ENCODE measurements at regions not wholly inside any gene's neighbourhood (a gene's known extent, or its start where the extent isn't known, plus 50 kb on each side); places are given as distances from the start of the nearest gene placed in this dataset.
A peak's percentile ranks its signal among the peaks of the same experiment; 100 is the strongest.

GRCh38 chr2:119065146-119065545 is 93.4 kb downstream of the C1QL2 start:
- in situ Hi-C loops (cut with MboI; ENCODE audit: low sequenced_read_pairs), result no loop called here
- no peaks in the 10 kb centered on the region for H3K4me1 ChIP-seq

GRCh38 chr2:119064567-119064966 is 94.0 kb downstream of the C1QL2 start:
- no peak for DNase-seq (ENCODE audit: low spot score in 2 of 2)
- Histone ChIP-seq H3K36me3 (replicated peaks) (no peaks in the 10 kb centered on the region), H3K4me1 (no peaks in the 10 kb centered on the region), H3K9me3 (no peaks in the 10 kb centered on the region), H3K27me3 (ENCODE audit: low read depth) (no peaks in the 10 kb centered on the region), H3K4me3 (no peak overlapping the region)
- in situ Hi-C loops (cut with MboI; ENCODE audit: low sequenced_read_pairs), result no loop called here

More at GRCh38 chr2:119065146-119065545, 93.4 kb downstream of the C1QL2 start:
- H3K27me3 ChIP-seq (ENCODE audit: low read depth), result no peaks in the 10 kb centered on the region
- DNase-seq (ENCODE audit: low spot score in 2 of 2), result no peak
- no peaks in the 10 kb centered on the region for H3K36me3 ChIP-seq (replicated peaks)
- H3K9me3 ChIP-seq, result no peaks in the 10 kb centered on the region
- no peak overlapping the region for H3K4me3 ChIP-seq

- Histone ChIP-seq H3K4me1 (no peaks in the 10 kb centered on the region), H3K36me3 (replicated peaks) (no peaks in the 10 kb centered on the region), H3K9me3 (no peaks in the 10 kb centered on the region), H3K27me3 (ENCODE audit: low read depth) (no peaks in the 10 kb centered on the region), H3K4me3 (no peak overlapping the region)
- DNase-seq (ENCODE audit: low spot score in 2 of 2), result no peak
- in situ Hi-C loops (cut with MboI; ENCODE audit: low sequenced_read_pairs), result no loop called here
Measured at GRCh38 chr2:119063177-119063576, 95.4 kb downstream of the C1QL2 start.

GRCh38 chr2:119062652-119063051 is 95.9 kb downstream of the C1QL2 start:
- Histone ChIP-seq H3K27me3 (ENCODE audit: low read depth) (no peaks in the 10 kb centered on the region), H3K36me3 (replicated peaks) (no peaks in the 10 kb centered on the region), H3K4me1 (no peaks in the 10 kb centered on the region), H3K4me3 (no peak overlapping the region), H3K9me3 (no peaks in the 10 kb centered on the region)
- no peak for DNase-seq (ENCODE audit: low spot score in 2 of 2)
- in situ Hi-C loops (cut with MboI; ENCODE audit: low sequenced_read_pairs), result no loop called here

- no peak for DNase-seq (ENCODE audit: low spot score in 2 of 2)
- no peaks in the 10 kb centered on the region for H3K9me3 ChIP-seq
- H3K4me3 ChIP-seq, result no peak overlapping the region
- H3K4me1 ChIP-seq, result no peaks in the 10 kb centered on the region
- in situ Hi-C loops (cut with MboI; ENCODE audit: low sequenced_read_pairs), result no loop called here
- no peaks in the 10 kb centered on the region for H3K27me3 ChIP-seq (ENCODE audit: low read depth)
- H3K36me3 ChIP-seq (replicated peaks), result no peaks in the 10 kb centered on the region
Measured at GRCh38 chr2:119062179-119062578, 96.4 kb downstream of the C1QL2 start.

GRCh38 chr2:119059940-119060339 is 98.6 kb downstream of the C1QL2 start:
- Histone ChIP-seq H3K4me1 (no peaks in the 10 kb centered on the region), H3K9me3 (no peaks in the 10 kb centered on the region), H3K4me3 (no peak overlapping the region), H3K36me3 (replicated peaks) (no peaks in the 10 kb centered on the region), H3K27me3 (ENCODE audit: low read depth) (no peaks in the 10 kb centered on the region)
- in situ Hi-C loops (cut with MboI; ENCODE audit: low sequenced_read_pairs), result no loop called here
- no peak for DNase-seq (ENCODE audit: low spot score in 2 of 2)

GRCh38 chr2:119059287-119059686 is 99.3 kb downstream of the C1QL2 start:
- H3K4me1 ChIP-seq, result no peaks in the 10 kb centered on the region
- no peaks in the 10 kb centered on the region for H3K27me3 ChIP-seq (ENCODE audit: low read depth)
- DNase-seq (ENCODE audit: low spot score in 2 of 2), result no peak
- no peaks in the 10 kb centered on the region for H3K36me3 ChIP-seq (replicated peaks)
- no peak overlapping the region for H3K4me3 ChIP-seq
- no peaks in the 10 kb centered on the region for H3K9me3 ChIP-seq
- in situ Hi-C loops (cut with MboI; ENCODE audit: low sequenced_read_pairs), result no loop called here

- no peaks in the 10 kb centered on the region for H3K36me3 ChIP-seq (replicated peaks)
- no peaks in the 10 kb centered on the region for H3K4me1 ChIP-seq
- no peaks in the 10 kb centered on the region for H3K27me3 ChIP-seq (ENCODE audit: low read depth)
- no peak for DNase-seq (ENCODE audit: low spot score in 2 of 2)
- in situ Hi-C loops (cut with MboI; ENCODE audit: low sequenced_read_pairs), result no loop called here
- no peak overlapping the region for H3K4me3 ChIP-seq
- H3K9me3 ChIP-seq, result no peaks in the 10 kb centered on the region
Measured at GRCh38 chr2:119053700-119054436, 104.7 kb downstream of the C1QL2 start.

GRCh38 chr2:119051263-119051662 is 107.3 kb downstream of the C1QL2 start:
- H3K4me1 ChIP-seq, result no peaks in the 10 kb centered on the region
- no peaks in the 10 kb centered on the region for H3K36me3 ChIP-seq (replicated peaks)
- no peak overlapping the region for H3K4me3 ChIP-seq
- in situ Hi-C loops (cut with MboI; ENCODE audit: low sequenced_read_pairs), result no loop called here
- no peaks in the 10 kb centered on the region; the same call in 1 of the 2 replicates for H3K27me3 ChIP-seq (ENCODE audit: low read depth)
- no peaks in the 10 kb centered on the region for H3K9me3 ChIP-seq
- DNase-seq (ENCODE audit: low spot score in 2 of 2), result no peak

GRCh38 chr2:119049968-119050704 is 108.1 kb downstream of the MARCO start:
- Histone ChIP-seq H3K27me3 (ENCODE audit: low read depth) (no peaks in the 10 kb centered on the region; the same call in 1 of the 2 replicates), H3K4me3 (no peak overlapping the region), H3K4me1 (no peaks in the 10 kb centered on the region), H3K9me3 (no peaks in the 10 kb centered on the region), H3K36me3 (replicated peaks) (no peaks in the 10 kb centered on the region)
- in situ Hi-C loops (cut with MboI; ENCODE audit: low sequenced_read_pairs), result no loop called here
- DNase-seq (ENCODE audit: low spot score in 2 of 2), result peak in 1 of 2 experiments; percentile 50
